GM18858 (cell line): ENCODE measurements at regions not wholly inside any gene's neighbourhood (a gene's known extent, or its start where the extent isn't known, plus 50 kb on each side); places are given as distances from the start of the nearest gene placed in this dataset.
"Not testable (repeated sequence)": the region's sequence is repeated elsewhere in the genome, so short reads cannot be mapped to it uniquely, and the experiment has no call there.

Source experiments
- ATAC-seq: cut with Tn5 transposase; IDR thresholded peaks from one replicate; pipeline ENCODE4 v1.9.1; 2021; ENCODE audit not compliant: unreplicated experiment

- peak; percentile 57 for ATAC-seq
Measured at GRCh38 chr21:14687268-14687625, 141.1 kb upstream of the SAMSN1 start.

GRCh38 chr21:14686466-14687267, 140.6 kb upstream of the SAMSN1 start:
- ATAC-seq, result peak; percentile 43

GRCh38 chr21:14685568-14685967, 139.5 kb upstream of the SAMSN1 start:
- ATAC-seq, result no peak

- ATAC-seq, result no peak
Measured at GRCh38 chr21:14684071-14684470, 138.0 kb upstream of the SAMSN1 start.

- ATAC-seq, result no peak
Measured at GRCh38 chr21:14683063-14683462, 136.9 kb upstream of the SAMSN1 start.

- ATAC-seq, result no peak
Measured at GRCh38 chr21:14678973-14679574, 133.0 kb upstream of the SAMSN1 start.

- ATAC-seq, result no peak
Measured at GRCh38 chr21:14677639-14678179, 131.6 kb upstream of the SAMSN1 start.

GRCh38 chr21:14677013-14677412, 130.9 kb upstream of the SAMSN1 start:
- ATAC-seq, result no peak

- peak; percentile 60 for ATAC-seq
Measured at GRCh38 chr21:14675774-14676530, 129.8 kb upstream of the SAMSN1 start.

GRCh38 chr21:14673649-14674048, 127.5 kb upstream of the SAMSN1 start:
- ATAC-seq, result no peak

- ATAC-seq, result no peak
Measured at GRCh38 chr21:14672466-14672865, 126.4 kb upstream of the SAMSN1 start.

- ATAC-seq, result no peak
Measured at GRCh38 chr21:14670409-14670808, 124.3 kb upstream of the SAMSN1 start.

GRCh38 chr21:14669092-14669491, 123.0 kb upstream of the SAMSN1 start:
- not testable (repeated sequence) for ATAC-seq

- ATAC-seq, result no peak
Measured at GRCh38 chr21:14657241-14658008, 111.3 kb upstream of the SAMSN1 start.

GRCh38 chr21:14646893-14647292, 100.8 kb upstream of the SAMSN1 start:
- ATAC-seq, result no peak

- ATAC-seq, result no peak
Measured at GRCh38 chr21:14645702-14646101, 99.6 kb upstream of the SAMSN1 start.

GRCh38 chr21:14632359-14632758, 86.2 kb upstream of the SAMSN1 start:
- ATAC-seq, result no peak

- ATAC-seq, result peak; percentile 72
Measured at GRCh38 chr21:14630556-14631069, 84.5 kb upstream of the SAMSN1 start.

GRCh38 chr21:14629461-14629860, 83.3 kb upstream of the SAMSN1 start:
- ATAC-seq, result no peak

- ATAC-seq, result not testable (repeated sequence)
Measured at GRCh38 chr21:14623079-14623478, 77.0 kb upstream of the SAMSN1 start.

GRCh38 chr21:14620152-14620551, 74.0 kb upstream of the SAMSN1 start:
- ATAC-seq, result peak; percentile 78
